Adrenal gland (tissue), 9 donors: ENCODE measurements at regions not wholly inside any gene's neighbourhood (a gene's known extent, or its start where the extent isn't known, plus 50 kb on each side); places are given as distances from the start of the nearest gene placed in this dataset.

ENCODE experiments used
- DNase-seq, 7 donors: peaks; one replicate each; pipeline ENCODE4 v3.0.0-alpha.2; 2019 to 2020
- H3K27ac ChIP-seq, 5 donors: fragments of 200-600 bp; sonication (generic) in 4 of 5; 1 replicate in 3 of 5; 2 replicates in 2 of 5; pipeline versions ENCODE4 v1.5.1 to v1.8.0; 2016 to 2020; ENCODE audit warnings: mild to moderate bottlenecking in 1 of 5
- H3K27me3 ChIP-seq: fragments of 200-600 bp; 2 replicates; pipeline ENCODE4 v1.8.0; 2021
- H3K36me3 ChIP-seq, 2 donors: fragments of 200-600 bp; replicated peaks in 1 of 2; 1 replicate in 1 of 2; 2 replicates in 1 of 2; pipeline versions ENCODE4 v1.5.1 to v1.8.0; 2018 to 2022
- H3K4me1 ChIP-seq, 2 donors: fragments of 200-600 bp; replicated peaks in 1 of 2; 1 replicate in 1 of 2; 2 replicates in 1 of 2; pipeline versions ENCODE4 v1.5.1 to v1.8.0; 2018 to 2021
- H3K4me3 ChIP-seq, 4 donors: fragments of 200-600 bp; sonication (generic) in 3 of 4; one replicate each; pipeline ENCODE4 v1.5.1; 2016 to 2018
- H3K9me3 ChIP-seq, 3 donors: fragments of 200-600 bp; sonication (generic) in 1 of 3; replicated peaks in 1 of 3; 1 replicate in 2 of 3; 2 replicates in 1 of 3; pipeline versions ENCODE4 v1.5.1 to v1.8.0; 2016 to 2021
- POLR2A ChIP-seq, 2 donors: fragments of 450-650 bp; IDR thresholded peaks; one replicate each; pipeline ENCODE4 v1.6.1; 2017; ENCODE audit warnings: antibody characterized with exemption in 2 of 2, mild to moderate bottlenecking in 2 of 2, moderate library complexity in 1 of 2
- WGBS, 4 donors: extraction: QIAGEN DNeasy Blood & Tissue Kit in 2 of 4; methylation state at CpG; one replicate each; pipeline versions ENCODE4 v1.1.5 to v1.1.7; 2013 to 2017; 5-methylcytosine and 5-hydroxymethylcytosine counted together
- intact Hi-C, 2 donors: fragments of 100-400 bp; cut with DNase I; formaldehyde crosslinking; loops; one replicate each; pipeline versions ENCODE4 v1.14.1 to v1.15.0; 2022 to 2023
- TF ChIP-seq, protein P1 (sequence below), 6 experiments: fragments of 450-650 bp in 4 of 6; fragments of 200-600 bp in 2 of 6; sonication (generic) in 1 of 6; IDR thresholded peaks; 1 replicate in 5 of 6; 2 replicates in 1 of 6; pipeline versions ENCODE4 v1.5.1 to v1.8.0; 2016 to 2021; ENCODE audit warnings: antibody characterized with exemption in 6 of 6, mild to moderate bottlenecking in 2 of 6, moderate library complexity in 1 of 6
- donor health status: healthy with polysubstance abuse.
- donor health status: Bipolar disorder and iron deficiency.
- donor health status: DM: yes; HTN: yes; CAD: no.
- donor health status: DM: no; HTN: no; CAD: no.
- donor health status: DM: no; HTN: no; CAD: no.

DNA sequence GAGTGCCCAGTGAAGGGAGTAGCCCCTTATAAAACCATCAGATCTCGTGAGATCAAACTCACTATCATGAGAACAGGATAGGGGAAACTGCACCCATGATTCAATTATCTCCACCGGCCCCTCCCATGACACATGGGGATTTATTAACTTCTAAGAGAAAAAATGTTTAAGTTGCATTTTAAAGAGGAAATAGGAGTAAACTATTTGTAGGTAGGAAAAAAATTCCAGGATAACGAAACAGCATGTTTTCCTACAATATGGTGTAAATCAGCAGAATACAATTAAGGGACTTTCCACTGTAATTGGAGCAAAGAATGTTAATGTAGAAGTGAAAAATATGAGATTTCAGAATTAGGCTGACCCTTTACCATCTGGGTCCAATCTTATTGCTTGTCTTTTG is 63.9 kb downstream of the FBXO5 start:
- H3K4me3 ChIP-seq: no peak overlapping the region
- no peak for DNase-seq
- no peak overlapping the region for H3K27ac ChIP-seq
- H3K9me3 ChIP-seq: no peaks in the 10 kb centered on the region
- H3K36me3 ChIP-seq: no peaks in the 10 kb centered on the region
- H3K4me1 ChIP-seq: no peaks in the 10 kb centered on the region
- WGBS, 4 donors: 63 to 74% (median 69%) methylated on average over 3 of the region's 3 CpGs
- TF ChIP-seq, protein P1, sequence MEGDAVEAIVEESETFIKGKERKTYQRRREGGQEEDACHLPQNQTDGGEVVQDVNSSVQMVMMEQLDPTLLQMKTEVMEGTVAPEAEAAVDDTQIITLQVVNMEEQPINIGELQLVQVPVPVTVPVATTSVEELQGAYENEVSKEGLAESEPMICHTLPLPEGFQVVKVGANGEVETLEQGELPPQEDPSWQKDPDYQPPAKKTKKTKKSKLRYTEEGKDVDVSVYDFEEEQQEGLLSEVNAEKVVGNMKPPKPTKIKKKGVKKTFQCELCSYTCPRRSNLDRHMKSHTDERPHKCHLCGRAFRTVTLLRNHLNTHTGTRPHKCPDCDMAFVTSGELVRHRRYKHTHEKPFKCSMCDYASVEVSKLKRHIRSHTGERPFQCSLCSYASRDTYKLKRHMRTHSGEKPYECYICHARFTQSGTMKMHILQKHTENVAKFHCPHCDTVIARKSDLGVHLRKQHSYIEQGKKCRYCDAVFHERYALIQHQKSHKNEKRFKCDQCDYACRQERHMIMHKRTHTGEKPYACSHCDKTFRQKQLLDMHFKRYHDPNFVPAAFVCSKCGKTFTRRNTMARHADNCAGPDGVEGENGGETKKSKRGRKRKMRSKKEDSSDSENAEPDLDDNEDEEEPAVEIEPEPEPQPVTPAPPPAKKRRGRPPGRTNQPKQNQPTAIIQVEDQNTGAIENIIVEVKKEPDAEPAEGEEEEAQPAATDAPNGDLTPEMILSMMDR (IDR thresholded peaks at IDR 0.05): no peak
- no peaks in the 10 kb centered on the region for H3K27me3 ChIP-seq
- intact Hi-C loops: no loop called here

DNA sequence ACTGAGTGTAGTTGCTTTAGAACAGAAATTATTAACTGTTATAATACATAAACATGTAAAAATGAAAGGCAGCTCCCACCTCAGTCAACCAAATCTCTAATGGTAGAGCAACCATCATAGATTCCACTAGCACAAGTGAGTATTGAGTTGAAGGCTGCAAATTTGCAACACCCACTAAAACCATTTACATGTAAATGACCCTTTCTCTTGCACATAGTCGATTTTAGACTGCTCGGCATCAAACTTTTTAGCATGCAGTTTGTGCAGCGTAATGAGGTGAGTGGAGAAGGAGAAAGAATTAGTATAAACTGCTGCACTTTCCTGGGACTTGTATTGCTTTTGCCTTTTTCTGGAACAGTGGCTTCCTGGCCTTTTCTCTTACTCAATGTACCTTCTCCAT is 62.8 kb downstream of the FBXO5 start:
- Histone ChIP-seq H3K4me1 (no peaks in the 10 kb centered on the region), H3K9me3 (no peaks in the 10 kb centered on the region), H3K36me3 (no peaks in the 10 kb centered on the region), H3K4me3 (no peak overlapping the region), H3K27me3 (no peaks in the 10 kb centered on the region), H3K27ac (no peak overlapping the region)
- intact Hi-C loops: no loop called here
- no peak for TF ChIP-seq POLR2A (IDR thresholded peaks at IDR 0.05)
- TF ChIP-seq, protein P1 (IDR thresholded peaks at IDR 0.05): no peak
- 85 to 91% (median 89%) methylated on average over 3 of the region's 3 CpGs for WGBS, 4 donors
- no peak for DNase-seq
